ENCODE measurements at regions not wholly inside any gene's neighbourhood (a gene's known extent, or its start where the extent isn't known, plus 50 kb on each side); places are given as distances from the start of the nearest gene placed in this dataset.

- Histone ChIP-seq H3K36me3 (ENCODE audit: low read depth) (no peaks in the 10 kb centered on the region), H4K20me1 (ENCODE audit: insufficient read depth) (no peaks in the 10 kb centered on the region), H3K27me3 (ENCODE audit: insufficient read depth, low read depth) (peaks cover 44% of the 10 kb centered on the region; the same call in 1 of the 2 replicates), H3K4me3 (no peak overlapping the region), H3K79me2 (ENCODE audit: low read depth) (no peaks in the 10 kb centered on the region), H3K4me1 (replicated peaks; ENCODE audit: insufficient read depth) (no peaks in the 10 kb centered on the region), H3F3A (ENCODE audit: insufficient read depth, low read depth) (no peaks in the 10 kb centered on the region), H2AFZ (no peak overlapping the region), H3K9me2 (ENCODE audit: insufficient read depth) (no peaks in the 10 kb centered on the region), H3K27ac (no peak overlapping the region), H3K9me3 (ENCODE audit: insufficient read depth, low read depth) (no peaks in the 10 kb centered on the region), H3K4me2 (no peak overlapping the region)
- intact Hi-C loops (cut with micrococcal nuclease; ENCODE audit: unreplicated experiment), result no loop called here
- CTCF ChIA-PET, result no interaction called here
- no peak for TF ChIP-seq CTCF (conservative IDR thresholded peaks at IDR 0.05)
- no peak for TF ChIP-seq EZH2 (IDR thresholded peaks at IDR 0.05; ENCODE audit: low read depth)
- BruUV-seq (replicated peaks), result no TSS peak
- POLR2A ChIA-PET (ENCODE audit: unreplicated experiment), result no interaction called here
- DNase-seq, result no peak
These were observed 99.1 kb upstream of the ERG start for GRCh38 chr21:38597421-38597820.

GRCh38 chr21:38598413-38598812 lies 100.1 kb upstream of the ERG start:
- BruUV-seq (replicated peaks), result no TSS peak
- no peaks in the 10 kb centered on the region for H3K4me1 ChIP-seq (replicated peaks; ENCODE audit: insufficient read depth)
- H3K9me3 ChIP-seq (ENCODE audit: insufficient read depth, low read depth), result no peaks in the 10 kb centered on the region
- CTCF ChIA-PET, result no interaction called here
- POLR2A ChIA-PET (ENCODE audit: unreplicated experiment), result no interaction called here
- no peaks in the 10 kb centered on the region for H3K9me2 ChIP-seq (ENCODE audit: insufficient read depth)
- H3K27ac ChIP-seq, result no peak overlapping the region
- no peaks in the 10 kb centered on the region for H3K79me2 ChIP-seq (ENCODE audit: low read depth)
- no peak overlapping the region for H2AFZ ChIP-seq
- no peak overlapping the region for H3K4me3 ChIP-seq
- no peaks in the 10 kb centered on the region for H3K36me3 ChIP-seq (ENCODE audit: low read depth)
- H3K27me3 ChIP-seq (ENCODE audit: insufficient read depth, low read depth), result peaks cover 46% of the 10 kb centered on the region; the same call in 1 of the 2 replicates
- H4K20me1 ChIP-seq (ENCODE audit: insufficient read depth), result no peaks in the 10 kb centered on the region
- DNase-seq, result no peak
- TF ChIP-seq EZH2 (IDR thresholded peaks at IDR 0.05; ENCODE audit: low read depth) (no peak), CTCF (conservative IDR thresholded peaks at IDR 0.05) (no peak)
- H3K4me2 ChIP-seq, result no peak overlapping the region
- intact Hi-C loops (cut with micrococcal nuclease; ENCODE audit: unreplicated experiment), result no loop called here
- H3F3A ChIP-seq (ENCODE audit: insufficient read depth, low read depth), result no peaks in the 10 kb centered on the region

- H3K4me2 ChIP-seq, result no peak overlapping the region
- no peaks in the 10 kb centered on the region for H3K4me1 ChIP-seq (replicated peaks; ENCODE audit: insufficient read depth)
- no TSS peak for BruUV-seq (replicated peaks)
- H3F3A ChIP-seq (ENCODE audit: insufficient read depth, low read depth), result no peaks in the 10 kb centered on the region
- no peaks in the 10 kb centered on the region for H4K20me1 ChIP-seq (ENCODE audit: insufficient read depth)
- no peak overlapping the region for H2AFZ ChIP-seq
- H3K27me3 ChIP-seq (ENCODE audit: insufficient read depth, low read depth), result peaks cover 42% of the 10 kb centered on the region; the same call in 1 of the 2 replicates
- CTCF ChIA-PET, result no interaction called here
- H3K36me3 ChIP-seq (ENCODE audit: low read depth), result no peaks in the 10 kb centered on the region
- DNase-seq, result no peak
- intact Hi-C loops (cut with micrococcal nuclease; ENCODE audit: unreplicated experiment), result no loop called here
- no peak for TF ChIP-seq CTCF (conservative IDR thresholded peaks at IDR 0.05)
- TF ChIP-seq EZH2 (IDR thresholded peaks at IDR 0.05; ENCODE audit: low read depth), result no peak
- H3K4me3 ChIP-seq, result no peak overlapping the region
- no peaks in the 10 kb centered on the region for H3K9me3 ChIP-seq (ENCODE audit: insufficient read depth, low read depth)
- no peaks in the 10 kb centered on the region for H3K79me2 ChIP-seq (ENCODE audit: low read depth)
- POLR2A ChIA-PET (ENCODE audit: unreplicated experiment), result no interaction called here
- no peak overlapping the region for H3K27ac ChIP-seq
- H3K9me2 ChIP-seq (ENCODE audit: insufficient read depth), result no peaks in the 10 kb centered on the region
These were observed 101.2 kb upstream of the ERG start for GRCh38 chr21:38599381-38599975.
